H1 (cell line): ENCODE measurements at regions not wholly inside any gene's neighbourhood (a gene's known extent, or its start where the extent isn't known, plus 50 kb on each side); places are given as distances from the start of the nearest gene placed in this dataset.

Experiments
- EP300 ChIP-seq, 2 experiments: IDR thresholded peaks; 1 replicate in 1 of 2; 2 replicates in 1 of 2; pipeline ENCODE4 v1.6.1; 2011 to 2012; ENCODE audit warnings: low read depth in 2 of 2, low read length in 2 of 2, mild to moderate bottlenecking in 2 of 2, borderline replicate concordance in 1 of 2, inconsistent platforms in 1 of 2, moderate library complexity in 1 of 2
- EZH2 ChIP-seq: fragments of 200-600 bp; sonication (generic); IDR thresholded peaks from 2 replicates; pipeline ENCODE4 v1.7.1; 2012; ENCODE audit warnings: low read depth, mild to moderate bottlenecking, moderate library complexity, low read length, inconsistent platforms; ENCODE audit not compliant: severe bottlenecking
- POLR2A ChIP-seq, 2 experiments: IDR thresholded peaks; 1 replicate in 1 of 2; 2 replicates in 1 of 2; pipeline ENCODE4 v1.6.1; 2011; ENCODE audit warnings: low read depth in 2 of 2, low read length in 2 of 2, mild to moderate bottlenecking in 2 of 2; ENCODE audit errors: control extremely low read depth in 1 of 2
- RFX5 ChIP-seq: IDR thresholded peaks from 2 replicates; pipeline ENCODE4 v1.6.1; 2011; ENCODE audit warnings: low read depth, low read length, improper control_type of control experiment, borderline replicate concordance
- TF ChIP-seq, protein P1 (sequence below), 3 experiments: IDR thresholded peaks; 1 replicate in 2 of 3; 2 replicates in 1 of 3; pipeline versions ENCODE4 v1.5.1 to v1.6.1; 2011; ENCODE audit warnings: low read length in 3 of 3, mild to moderate bottlenecking in 3 of 3, inconsistent platforms in 2 of 3, low read depth in 1 of 3, moderate library complexity in 1 of 3; ENCODE audit not compliant: insufficient read depth in 1 of 3; ENCODE audit errors: control extremely low read depth in 1 of 3

DNA sequence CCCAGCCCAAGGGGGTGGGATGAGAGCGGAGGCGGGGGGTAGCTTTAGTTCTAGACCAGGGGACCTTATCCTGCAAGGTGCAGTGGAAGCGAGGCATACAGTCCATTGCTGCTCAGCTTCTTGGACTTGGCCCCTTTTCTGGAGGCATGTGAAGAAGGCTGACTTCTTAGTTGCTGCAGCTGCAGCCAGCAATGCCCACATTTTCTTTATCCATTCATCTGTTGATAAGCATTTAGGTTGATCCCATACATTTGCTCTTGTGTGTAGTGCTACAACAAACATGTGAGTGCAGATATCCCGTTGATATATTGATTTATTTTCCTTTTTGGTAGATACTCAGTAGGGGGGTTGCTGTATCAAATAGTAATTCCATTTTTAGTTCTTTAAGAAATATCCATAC lies 461.2 kb upstream of the IMPG1 start:
- TF ChIP-seq, protein P1, sequence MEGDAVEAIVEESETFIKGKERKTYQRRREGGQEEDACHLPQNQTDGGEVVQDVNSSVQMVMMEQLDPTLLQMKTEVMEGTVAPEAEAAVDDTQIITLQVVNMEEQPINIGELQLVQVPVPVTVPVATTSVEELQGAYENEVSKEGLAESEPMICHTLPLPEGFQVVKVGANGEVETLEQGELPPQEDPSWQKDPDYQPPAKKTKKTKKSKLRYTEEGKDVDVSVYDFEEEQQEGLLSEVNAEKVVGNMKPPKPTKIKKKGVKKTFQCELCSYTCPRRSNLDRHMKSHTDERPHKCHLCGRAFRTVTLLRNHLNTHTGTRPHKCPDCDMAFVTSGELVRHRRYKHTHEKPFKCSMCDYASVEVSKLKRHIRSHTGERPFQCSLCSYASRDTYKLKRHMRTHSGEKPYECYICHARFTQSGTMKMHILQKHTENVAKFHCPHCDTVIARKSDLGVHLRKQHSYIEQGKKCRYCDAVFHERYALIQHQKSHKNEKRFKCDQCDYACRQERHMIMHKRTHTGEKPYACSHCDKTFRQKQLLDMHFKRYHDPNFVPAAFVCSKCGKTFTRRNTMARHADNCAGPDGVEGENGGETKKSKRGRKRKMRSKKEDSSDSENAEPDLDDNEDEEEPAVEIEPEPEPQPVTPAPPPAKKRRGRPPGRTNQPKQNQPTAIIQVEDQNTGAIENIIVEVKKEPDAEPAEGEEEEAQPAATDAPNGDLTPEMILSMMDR (IDR thresholded peaks at IDR 0.05; ENCODE audit: control extremely low read depth in 1 of 3, insufficient read depth in 1 of 3, low read depth in 1 of 3, low read length in 3 of 3) = no peak
- TF ChIP-seq POLR2A (IDR thresholded peaks at IDR 0.05; ENCODE audit: control extremely low read depth in 1 of 2, low read depth in 2 of 2, low read length in 2 of 2) (no peak), RFX5 (no peak), EZH2 (no peak), EP300 (IDR thresholded peaks at IDR 0.05; ENCODE audit: borderline replicate concordance in 1 of 2, low read depth in 2 of 2, low read length in 2 of 2) (no peak)
